Caco-2 (cell line): ENCODE measurements at regions not wholly inside any gene's neighbourhood (a gene's known extent, or its start where the extent isn't known, plus 50 kb on each side); places are given as distances from the start of the nearest gene placed in this dataset.

Experiments used
- BruUV-seq: library from RNA; stranded (reverse); fragments of 400-500 nt; replicated peaks from 2 replicates; lab custom pipeline; 2021; lab: Mats Ljungman, UMichigan
- CTCF ChIA-PET: fragments of 300-600 bp; sonication (Branson Sonifier 250); formaldehyde crosslinking; loops from one replicate; lab custom pipeline; 2022; ENCODE audit warnings: antibody characterized with exemption; lab: Charles Lee
- POLR2A ChIA-PET: fragments of 300-600 bp; sonication (Branson Sonifier 250); formaldehyde crosslinking; loops from one replicate; lab custom pipeline; 2022; ENCODE audit warnings: antibody characterized with exemption; lab: Charles Lee
- DNase-seq, 2 experiments: peaks; one replicate each; pipeline versions ENCODE4 v3.0.0 to v3.0.0-alpha.2; 2020 to 2022
- H3K27me3 ChIP-seq: replicated peaks from 2 replicates; pipeline ENCODE4 v1.6.0; 2011; ENCODE audit warnings: low read length; ENCODE audit not compliant: control insufficient read depth, insufficient read depth
- H3K36me3 ChIP-seq: 2 replicates; pipeline ENCODE4 v1.5.1; 2011; ENCODE audit warnings: low read length; ENCODE audit not compliant: control insufficient read depth, insufficient read depth
- H3K4me1 ChIP-seq: fragments of 250-450 bp; sonication (Bioruptor Pico); 2 replicates; pipeline ENCODE4 v1.5.1; 2020; ENCODE audit warnings: mild to moderate bottlenecking
- H3K4me3 ChIP-seq: 2 replicates; pipeline ENCODE4 v1.5.1; 2011; ENCODE audit warnings: low read depth, mild to moderate bottlenecking, control low read depth, low read length
- H3K9me3 ChIP-seq: fragments of 250-450 bp; sonication (Bioruptor Pico); 2 replicates; pipeline ENCODE4 v1.5.1; 2020; ENCODE audit warnings: mild to moderate bottlenecking, moderate library complexity
- H3K27ac Mint-ChIP-seq: one replicate; pipeline ENCODE4 v1.8.0; 2022; ENCODE audit warnings: mixed read lengths; ENCODE audit not compliant: unreplicated experiment
- H3K27me3 Mint-ChIP-seq: one replicate; pipeline ENCODE4 v1.8.0; 2022; ENCODE audit warnings: mixed read lengths; ENCODE audit not compliant: insufficient read depth, unreplicated experiment
- H3K36me3 Mint-ChIP-seq: one replicate; pipeline ENCODE4 v1.8.0; 2022; ENCODE audit warnings: mild to moderate bottlenecking, mixed read lengths; ENCODE audit not compliant: insufficient read depth, unreplicated experiment
- H3K4me1 Mint-ChIP-seq: one replicate; pipeline ENCODE4 v1.8.0; 2022; ENCODE audit warnings: low read depth, mixed read lengths; ENCODE audit not compliant: unreplicated experiment
- H3K4me3 Mint-ChIP-seq: one replicate; pipeline ENCODE4 v1.8.0; 2022; ENCODE audit warnings: mild to moderate bottlenecking, moderate library complexity, mixed read lengths; ENCODE audit not compliant: unreplicated experiment
- H3K9me3 Mint-ChIP-seq: one replicate; pipeline ENCODE4 v1.8.0; 2022; ENCODE audit warnings: mixed read lengths; ENCODE audit not compliant: unreplicated experiment
- intact Hi-C: fragments of 100-400 bp; cut with micrococcal nuclease; formaldehyde crosslinking; loops from one replicate; pipeline ENCODE4 v1.10.0; 2022; ENCODE audit not compliant: unreplicated experiment
- TF ChIP-seq, protein P1 (sequence below), 2 experiments: fragments of 200-600 bp in 1 of 2; IDR thresholded peaks; 1 replicate in 1 of 2; 2 replicates in 1 of 2; pipeline versions ENCODE4 v1.5.1 to v1.8.0; 2011 to 2022; ENCODE audit warnings: antibody characterized with exemption in 1 of 2, control low read depth in 1 of 2, inconsistent platforms in 1 of 2, low read depth in 1 of 2, low read length in 1 of 2, mild to moderate bottlenecking in 1 of 2, moderate library complexity in 1 of 2; ENCODE audit not compliant: insufficient read depth in 1 of 2, severe bottlenecking in 1 of 2, unreplicated experiment in 1 of 2

- H3K27me3 Mint-ChIP-seq: no peaks in the 10 kb centered on the region
- intact Hi-C loops: no loop called here
- CTCF ChIA-PET: no interaction called here
- no peak overlapping the region for H3K4me3 Mint-ChIP-seq
- H3K36me3 ChIP-seq: no peaks in the 10 kb centered on the region
- H3K4me1 Mint-ChIP-seq: peaks cover 20% of the 10 kb centered on the region
- H3K9me3 Mint-ChIP-seq: no peaks in the 10 kb centered on the region
- H3K36me3 Mint-ChIP-seq: no peaks in the 10 kb centered on the region
- no peaks in the 10 kb centered on the region for H3K27me3 ChIP-seq
- no peak overlapping the region for H3K27ac Mint-ChIP-seq
- no peaks in the 10 kb centered on the region for H3K4me1 ChIP-seq
- no peaks in the 10 kb centered on the region for H3K9me3 ChIP-seq
- POLR2A ChIA-PET: interaction anchor here (0.5 kb wide), 1 partner anchor 133 kb away, joined by 3 read pairs; no protein-coding TSS in a partner anchor
- BruUV-seq: no TSS peak
- TF ChIP-seq, protein P1, sequence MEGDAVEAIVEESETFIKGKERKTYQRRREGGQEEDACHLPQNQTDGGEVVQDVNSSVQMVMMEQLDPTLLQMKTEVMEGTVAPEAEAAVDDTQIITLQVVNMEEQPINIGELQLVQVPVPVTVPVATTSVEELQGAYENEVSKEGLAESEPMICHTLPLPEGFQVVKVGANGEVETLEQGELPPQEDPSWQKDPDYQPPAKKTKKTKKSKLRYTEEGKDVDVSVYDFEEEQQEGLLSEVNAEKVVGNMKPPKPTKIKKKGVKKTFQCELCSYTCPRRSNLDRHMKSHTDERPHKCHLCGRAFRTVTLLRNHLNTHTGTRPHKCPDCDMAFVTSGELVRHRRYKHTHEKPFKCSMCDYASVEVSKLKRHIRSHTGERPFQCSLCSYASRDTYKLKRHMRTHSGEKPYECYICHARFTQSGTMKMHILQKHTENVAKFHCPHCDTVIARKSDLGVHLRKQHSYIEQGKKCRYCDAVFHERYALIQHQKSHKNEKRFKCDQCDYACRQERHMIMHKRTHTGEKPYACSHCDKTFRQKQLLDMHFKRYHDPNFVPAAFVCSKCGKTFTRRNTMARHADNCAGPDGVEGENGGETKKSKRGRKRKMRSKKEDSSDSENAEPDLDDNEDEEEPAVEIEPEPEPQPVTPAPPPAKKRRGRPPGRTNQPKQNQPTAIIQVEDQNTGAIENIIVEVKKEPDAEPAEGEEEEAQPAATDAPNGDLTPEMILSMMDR (IDR thresholded peaks at IDR 0.05; ENCODE audit: insufficient read depth in 1 of 2, low read depth in 1 of 2, low read length in 1 of 2, severe bottlenecking in 1 of 2, unreplicated experiment in 1 of 2): no peak
- no peak for DNase-seq
- H3K4me3 ChIP-seq: no peak overlapping the region
Observed at GRCh38 chr10:3651969-3652653, 132.9 kb downstream of the KLF6 start.

GRCh38 chr10:3648576-3648975 lies 136.4 kb downstream of the KLF6 start:
- TF ChIP-seq, protein P1 (IDR thresholded peaks at IDR 0.05; ENCODE audit: insufficient read depth in 1 of 2, low read depth in 1 of 2, low read length in 1 of 2, severe bottlenecking in 1 of 2, unreplicated experiment in 1 of 2): no peak
- H3K4me3 ChIP-seq: no peak overlapping the region
- Mint-ChIP-seq H3K27me3 (no peaks in the 10 kb centered on the region), H3K36me3 (no peaks in the 10 kb centered on the region), H3K9me3 (no peaks in the 10 kb centered on the region), H3K4me1 (no peaks in the 10 kb centered on the region), H3K27ac (no peak overlapping the region), H3K4me3 (no peak overlapping the region)
- no peak for DNase-seq
- no peaks in the 10 kb centered on the region for H3K4me1 ChIP-seq
- H3K36me3 ChIP-seq: no peaks in the 10 kb centered on the region
- H3K27me3 ChIP-seq: no peaks in the 10 kb centered on the region
- POLR2A ChIA-PET: no interaction called here
- no TSS peak for BruUV-seq
- intact Hi-C loops: no loop called here
- no peaks in the 10 kb centered on the region for H3K9me3 ChIP-seq
- CTCF ChIA-PET: no interaction called here

GRCh38 chr10:3648170-3648569 lies 136.8 kb downstream of the KLF6 start:
- no peak for DNase-seq
- no TSS peak for BruUV-seq
- no peaks in the 10 kb centered on the region for H3K27me3 Mint-ChIP-seq
- no peaks in the 10 kb centered on the region for H3K36me3 Mint-ChIP-seq
- Histone ChIP-seq H3K4me1 (no peaks in the 10 kb centered on the region), H3K9me3 (no peaks in the 10 kb centered on the region), H3K27me3 (no peaks in the 10 kb centered on the region), H3K4me3 (no peak overlapping the region), H3K36me3 (no peaks in the 10 kb centered on the region)
- no peak overlapping the region for H3K4me3 Mint-ChIP-seq
- no peaks in the 10 kb centered on the region for H3K4me1 Mint-ChIP-seq
- no peaks in the 10 kb centered on the region for H3K9me3 Mint-ChIP-seq
- ChIA-PET CTCF (no interaction called here), POLR2A (no interaction called here)
- TF ChIP-seq, protein P1 (IDR thresholded peaks at IDR 0.05; ENCODE audit: insufficient read depth in 1 of 2, low read depth in 1 of 2, low read length in 1 of 2, severe bottlenecking in 1 of 2, unreplicated experiment in 1 of 2): no peak
- H3K27ac Mint-ChIP-seq: no peak overlapping the region
- intact Hi-C loops: no loop called here
